GM21390 (cell line): ENCODE measurements at regions not wholly inside any gene's neighbourhood (a gene's known extent, or its start where the extent isn't known, plus 50 kb on each side); places are given as distances from the start of the nearest gene placed in this dataset.
A peak's percentile ranks its signal among the peaks of the same experiment; 100 is the strongest.

Experiments
- ATAC-seq: cut with Tn5 transposase; IDR thresholded peaks from one replicate; pipeline ENCODE4 v1.9.1; 2021; ENCODE audit not compliant: unreplicated experiment

- ATAC-seq = peak; percentile 73
Measured at GRCh38 chr5:93800988-93801811, 59.8 kb upstream of the POU5F2 start.

DNA sequence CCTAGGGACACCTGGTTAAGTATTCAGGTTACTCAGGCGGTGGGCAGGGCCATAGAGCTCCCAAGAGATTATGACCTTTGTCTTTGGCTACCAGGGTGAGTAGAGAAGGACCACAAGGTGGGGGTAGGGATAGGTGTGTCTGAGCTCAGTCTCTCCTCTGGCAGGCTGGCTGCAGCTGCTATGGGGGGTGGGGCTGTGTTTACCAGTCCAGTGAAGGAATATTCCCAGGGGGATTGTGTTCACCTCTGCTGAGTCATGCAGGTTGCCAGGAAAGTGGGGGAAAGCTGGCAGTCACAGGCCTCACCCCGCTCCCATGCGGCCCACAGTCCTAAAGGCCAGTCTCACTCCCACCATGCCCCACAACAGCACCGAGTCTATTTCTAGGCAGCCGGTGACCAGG lies 53.6 kb upstream of the POU5F2 start:
- no peak for ATAC-seq

GRCh38 chr5:93793159-93793781 lies 51.9 kb upstream of the POU5F2 start:
- ATAC-seq = no peak

DNA sequence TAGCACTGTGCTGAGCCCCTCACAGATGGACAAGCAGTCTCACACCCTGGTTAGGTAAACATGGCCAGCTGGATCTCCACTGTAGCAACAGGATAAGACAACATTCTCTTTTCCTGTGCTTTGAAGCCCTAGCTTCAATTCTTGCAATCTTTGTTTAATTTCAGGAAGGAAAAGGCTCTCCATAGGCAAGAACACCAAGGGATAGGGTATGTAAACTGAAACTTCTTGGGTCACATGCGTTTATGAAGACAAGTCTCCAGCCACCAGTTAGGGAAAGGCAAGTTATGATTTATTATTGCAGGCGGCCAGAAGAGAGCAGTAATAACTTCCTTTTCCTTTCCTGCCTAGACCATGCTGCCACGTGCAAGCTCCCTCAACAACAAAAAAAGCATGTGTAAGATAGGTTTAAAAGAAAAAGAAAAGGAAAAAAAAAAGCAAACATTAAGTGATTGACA lies 50.1 kb upstream of the POU5F2 start:
- no peak for ATAC-seq
